C1 segment of cervical spinal cord (tissue), 14 donors: ENCODE measurements at regions not wholly inside any gene's neighbourhood (a gene's known extent, or its start where the extent isn't known, plus 50 kb on each side); places are given as distances from the start of the nearest gene placed in this dataset.

ENCODE experiments used
- DNase-seq, 14 donors: peaks; one replicate each; lab custom pipeline; 2025; lab: John Stamatoyannopoulos, UW

GRCh38 chrX:40452031-40452430, 128.7 kb upstream of the ATP6AP2 start:
- DNase-seq = no peak

GRCh38 chrX:40449956-40450706, 130.6 kb upstream of the ATP6AP2 start:
- no peak for DNase-seq

- no peak for DNase-seq
These were observed 131.4 kb upstream of the ATP6AP2 start for GRCh38 chrX:40449396-40449795.

- DNase-seq = no peak
These were observed 132.0 kb upstream of the ATP6AP2 start for GRCh38 chrX:40448793-40449192.

GRCh38 chrX:40446921-40447320, 133.8 kb upstream of the ATP6AP2 start:
- peak in 1 of 14 donors; percentile 1 for DNase-seq

- DNase-seq = no peak
These were observed 135.1 kb upstream of the ATP6AP2 start for GRCh38 chrX:40445691-40446090.

GRCh38 chrX:40444798-40445496, 135.8 kb upstream of the ATP6AP2 start:
- no peak for DNase-seq

- no peak for DNase-seq
These were observed 136.6 kb upstream of the ATP6AP2 start for GRCh38 chrX:40444133-40444532.

GRCh38 chrX:40440866-40441265, 139.9 kb upstream of the ATP6AP2 start:
- DNase-seq = peak in 2 of 14 donors; percentile 5 to 19

GRCh38 chrX:40439625-40440532, 140.9 kb upstream of the ATP6AP2 start:
- no peak for DNase-seq

GRCh38 chrX:40437348-40437747, 143.4 kb upstream of the ATP6AP2 start:
- no peak for DNase-seq

GRCh38 chrX:40434947-40435346, 145.8 kb upstream of the ATP6AP2 start:
- DNase-seq = peak in 10 of 14 donors; percentile 1 to 50 (median 29)

- no peak for DNase-seq
These were observed 146.3 kb upstream of the ATP6AP2 start for GRCh38 chrX:40434443-40434842.

GRCh38 chrX:40433160-40433559, 147.6 kb upstream of the ATP6AP2 start:
- no peak for DNase-seq

- no peak for DNase-seq
These were observed 156.5 kb upstream of the ATP6AP2 start for GRCh38 chrX:40424259-40424658.

GRCh38 chrX:40423299-40423698, 157.5 kb upstream of the ATP6AP2 start:
- DNase-seq = peak in 2 of 14 donors; percentile 6 to 7

GRCh38 chrX:40422021-40422420, 158.7 kb upstream of the ATP6AP2 start:
- DNase-seq = no peak

GRCh38 chrX:40420899-40421729, 159.7 kb upstream of the ATP6AP2 start:
- peak in 12 of 14 donors; percentile 7 to 77 (median 31) for DNase-seq

GRCh38 chrX:40418813-40419195, 162.0 kb upstream of the ATP6AP2 start:
- DNase-seq = no peak

- DNase-seq = no peak
These were observed 162.5 kb upstream of the ATP6AP2 start for GRCh38 chrX:40418146-40418812.

- no peak for DNase-seq
These were observed 165.1 kb upstream of the ATP6AP2 start for GRCh38 chrX:40415675-40416074.
